LNCaP clone FGC (cell line): ENCODE measurements at regions not wholly inside any gene's neighbourhood (a gene's known extent, or its start where the extent isn't known, plus 50 kb on each side); places are given as distances from the start of the nearest gene placed in this dataset.

Experiments
- DNase-seq: peaks from one replicate; pipeline ENCODE4 v3.0.0-alpha.2; 2011; ENCODE audit warnings: low read depth
- H3K4me3 ChIP-seq: 2 replicates; pipeline ENCODE4 v1.5.1; 2011; ENCODE audit warnings: mild to moderate bottlenecking, low read depth, low read length, control low read depth
- TF ChIP-seq, protein P1 (sequence below): IDR thresholded peaks from 2 replicates; pipeline ENCODE4 v1.5.1; 2012; ENCODE audit warnings: mild to moderate bottlenecking; ENCODE audit not compliant: control insufficient read depth, insufficient read depth; ENCODE audit errors: extremely low read depth

DNA sequence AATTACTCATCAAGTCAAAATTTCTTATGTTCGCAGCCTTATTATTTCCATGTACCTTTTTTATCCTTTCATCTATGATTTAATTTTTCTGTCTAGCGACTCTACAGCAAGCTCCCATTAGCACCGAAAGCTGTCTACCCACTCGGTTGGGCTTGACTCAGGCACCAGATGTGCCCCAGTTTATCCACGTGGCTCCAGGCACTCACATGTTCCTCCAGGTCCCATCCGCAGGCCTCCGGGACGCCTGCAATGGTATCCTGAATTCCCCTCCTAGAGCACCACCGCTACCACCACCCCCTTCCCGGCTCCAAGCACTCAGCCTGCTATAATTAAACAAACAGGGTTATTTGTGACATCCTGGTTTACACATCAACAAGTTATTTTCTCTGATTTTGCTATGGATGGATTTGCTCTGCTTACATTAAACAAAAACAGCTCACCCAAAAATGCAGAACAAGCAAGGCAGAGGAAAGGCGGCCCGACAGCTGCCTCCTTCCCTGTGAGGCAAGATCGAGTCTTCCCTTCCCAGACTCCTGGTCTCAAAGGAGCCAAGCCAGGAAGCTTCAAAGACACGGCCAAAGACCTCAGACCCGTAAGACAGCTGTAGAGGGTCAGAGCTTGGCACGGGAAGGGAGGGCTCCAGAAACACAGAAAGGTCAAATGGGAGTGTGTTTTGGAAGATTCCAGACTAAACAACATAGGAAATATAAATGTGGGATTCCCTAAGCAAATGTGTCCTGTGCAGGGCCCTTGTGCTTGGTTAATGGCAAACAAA, 253.8 kb downstream of the TTC8 start:
- H3K4me3 ChIP-seq = no peak overlapping the region
- no peak for DNase-seq
- TF ChIP-seq, protein P1, sequence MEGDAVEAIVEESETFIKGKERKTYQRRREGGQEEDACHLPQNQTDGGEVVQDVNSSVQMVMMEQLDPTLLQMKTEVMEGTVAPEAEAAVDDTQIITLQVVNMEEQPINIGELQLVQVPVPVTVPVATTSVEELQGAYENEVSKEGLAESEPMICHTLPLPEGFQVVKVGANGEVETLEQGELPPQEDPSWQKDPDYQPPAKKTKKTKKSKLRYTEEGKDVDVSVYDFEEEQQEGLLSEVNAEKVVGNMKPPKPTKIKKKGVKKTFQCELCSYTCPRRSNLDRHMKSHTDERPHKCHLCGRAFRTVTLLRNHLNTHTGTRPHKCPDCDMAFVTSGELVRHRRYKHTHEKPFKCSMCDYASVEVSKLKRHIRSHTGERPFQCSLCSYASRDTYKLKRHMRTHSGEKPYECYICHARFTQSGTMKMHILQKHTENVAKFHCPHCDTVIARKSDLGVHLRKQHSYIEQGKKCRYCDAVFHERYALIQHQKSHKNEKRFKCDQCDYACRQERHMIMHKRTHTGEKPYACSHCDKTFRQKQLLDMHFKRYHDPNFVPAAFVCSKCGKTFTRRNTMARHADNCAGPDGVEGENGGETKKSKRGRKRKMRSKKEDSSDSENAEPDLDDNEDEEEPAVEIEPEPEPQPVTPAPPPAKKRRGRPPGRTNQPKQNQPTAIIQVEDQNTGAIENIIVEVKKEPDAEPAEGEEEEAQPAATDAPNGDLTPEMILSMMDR = no peak

DNA sequence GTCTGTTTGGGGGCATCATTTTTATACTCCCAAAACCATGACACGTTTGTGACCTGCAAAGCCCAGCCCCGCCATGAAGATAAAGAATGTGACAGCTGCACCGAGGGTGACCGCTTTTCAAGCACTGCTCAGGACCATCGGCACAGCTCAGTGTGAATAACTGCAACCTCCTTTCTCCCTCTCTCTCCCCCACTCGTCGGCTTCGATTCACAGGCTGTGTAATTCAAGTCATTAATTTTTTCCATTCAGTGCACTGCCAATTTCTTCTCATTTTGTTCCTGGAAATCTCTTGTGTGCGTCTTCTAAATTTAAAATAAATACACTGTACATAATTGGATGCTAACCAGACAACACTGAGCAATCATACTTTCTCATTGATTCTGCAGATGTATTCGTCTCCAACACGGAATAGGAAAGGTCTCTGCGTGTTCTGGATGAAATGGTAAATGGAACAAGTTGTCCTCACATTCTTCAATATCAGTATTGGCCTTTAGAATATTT, 260.8 kb downstream of the TTC8 start:
- TF ChIP-seq, protein P1 = no peak
- no peak for DNase-seq
- no peak overlapping the region for H3K4me3 ChIP-seq

DNA sequence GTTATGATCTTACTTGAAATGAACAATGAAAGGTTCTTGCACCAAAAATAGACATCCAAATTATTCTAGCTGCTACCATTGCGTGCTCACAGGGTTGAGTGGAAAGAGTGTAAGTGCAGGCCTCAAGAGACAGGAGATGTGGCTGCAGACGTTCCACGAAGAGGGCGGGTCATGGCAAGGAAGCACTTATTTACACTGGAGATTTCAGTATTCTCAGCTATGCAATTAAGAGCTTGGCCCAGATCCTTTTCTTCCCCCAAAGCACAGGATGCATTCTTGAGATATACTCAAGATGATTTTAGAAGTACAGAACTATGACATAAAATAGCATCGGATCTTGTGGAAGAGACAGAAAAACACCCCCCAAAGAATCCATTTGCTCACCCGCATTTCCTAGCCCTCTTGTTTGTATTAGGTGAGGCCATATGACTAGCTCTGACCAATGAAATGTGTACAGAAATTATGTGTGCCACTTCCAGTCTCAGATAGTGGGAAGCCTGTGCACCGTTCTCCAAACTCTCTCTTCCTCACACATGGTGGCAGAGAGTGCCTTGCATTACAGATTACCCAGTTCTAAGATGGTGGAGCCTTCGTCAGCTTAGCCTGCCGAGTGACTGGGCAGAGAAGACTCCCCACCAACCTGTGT, 261.4 kb downstream of the TTC8 start:
- TF ChIP-seq, protein P1 = no peak
- H3K4me3 ChIP-seq = no peak overlapping the region
- DNase-seq = no peak

DNA sequence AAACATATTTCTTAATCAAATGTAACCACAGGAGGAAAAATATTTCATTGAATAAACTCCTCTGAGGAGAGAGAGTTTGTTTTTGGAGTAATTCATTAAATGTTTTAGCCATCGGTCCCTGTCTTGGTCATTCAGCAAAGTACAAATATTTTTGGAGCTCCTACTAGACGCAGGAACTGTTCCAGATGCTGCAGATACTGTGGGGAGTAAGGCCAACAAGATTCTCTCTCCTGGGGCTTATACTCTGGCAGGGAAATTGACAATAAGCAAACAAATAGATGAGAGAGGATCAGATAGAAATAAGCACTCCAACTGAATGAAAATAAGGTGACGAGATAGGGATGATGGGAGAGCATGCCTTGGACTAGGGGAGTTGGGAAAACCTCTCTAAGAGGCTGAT, 264.1 kb downstream of the TTC8 start:
- H3K4me3 ChIP-seq = no peak overlapping the region
- DNase-seq = no peak
- TF ChIP-seq, protein P1 = no peak

DNA sequence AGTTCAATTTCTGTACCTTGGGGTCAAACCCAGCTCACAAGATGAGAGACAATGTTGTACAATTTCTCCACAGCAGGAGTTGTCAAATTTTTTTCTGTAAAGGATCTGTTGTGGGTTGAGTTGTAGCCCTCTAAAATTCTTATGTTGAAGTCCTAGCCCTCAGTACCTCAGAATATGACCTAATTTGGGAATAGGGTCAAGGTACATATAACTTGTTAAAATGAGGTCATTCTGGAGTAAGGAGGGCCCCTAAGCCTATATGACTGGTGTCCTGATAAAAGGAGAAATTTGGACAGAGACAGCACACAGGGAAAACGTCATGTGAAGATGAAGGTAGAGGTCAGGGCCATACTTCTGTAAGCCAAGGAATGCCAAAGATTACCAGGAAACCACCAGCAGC, 264.9 kb downstream of the TTC8 start:
- no peak for DNase-seq
- TF ChIP-seq, protein P1 = no peak
- no peak overlapping the region for H3K4me3 ChIP-seq

DNA sequence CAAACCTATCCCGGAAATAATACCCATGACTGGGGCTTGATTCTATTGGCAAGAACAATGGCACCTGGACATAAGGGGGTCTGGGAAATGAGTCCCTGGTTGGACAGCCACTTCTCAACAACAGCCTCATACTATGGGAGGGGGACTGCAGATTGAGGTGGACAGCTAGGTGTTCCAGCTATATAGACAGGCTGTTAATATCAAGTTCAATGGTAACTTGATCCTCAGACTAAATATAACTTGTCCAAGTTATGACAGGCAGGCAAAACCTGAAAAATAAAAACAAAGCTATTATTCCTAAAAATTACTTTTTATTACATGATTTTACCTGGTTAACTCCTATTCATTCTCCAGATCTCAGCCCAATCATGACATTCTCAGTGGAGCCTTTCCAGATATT, 267.3 kb downstream of the TTC8 start:
- H3K4me3 ChIP-seq = no peak overlapping the region
- TF ChIP-seq, protein P1 = no peak
- DNase-seq = no peak
